Lung (tissue), 11 donors: ENCODE measurements at regions not wholly inside any gene's neighbourhood (a gene's known extent, or its start where the extent isn't known, plus 50 kb on each side); places are given as distances from the start of the nearest gene placed in this dataset.

ENCODE experiments used
- ATAC-seq: fragments of 200-7000 bp; cut with Tn5 transposase; one replicate; pipeline ENCODE4 v1.9.1; 2020; ENCODE audit warnings: moderate number of reproducible peaks; ENCODE audit not compliant: insufficient read depth, low FRiP score
- DNase-seq, 3 donors: peaks; one replicate each; pipeline ENCODE4 v3.0.0-alpha.2; 2013 to 2017
- H3K27ac ChIP-seq, 2 donors: one replicate each; pipeline ENCODE4 v1.5.1; 2013; ENCODE audit warnings: mild to moderate bottlenecking in 2 of 2, moderate library complexity in 2 of 2, control low read depth in 1 of 2, inconsistent platforms in 1 of 2, low read depth in 1 of 2, low read length in 1 of 2
- H3K27me3 ChIP-seq, 3 donors: one replicate each; pipeline ENCODE4 v1.5.1; 2013; ENCODE audit warnings: low read length in 2 of 3; ENCODE audit not compliant: control insufficient read depth in 3 of 3, insufficient read depth in 3 of 3
- H3K36me3 ChIP-seq, 4 donors: one replicate each; pipeline ENCODE4 v1.5.1; 2013; ENCODE audit warnings: low read length in 4 of 4, mild to moderate bottlenecking in 1 of 4, moderate library complexity in 1 of 4; ENCODE audit not compliant: control insufficient read depth in 4 of 4, insufficient read depth in 4 of 4
- H3K4me1 ChIP-seq, 5 donors: one replicate each; pipeline ENCODE4 v1.5.1; 2013; ENCODE audit warnings: low read length in 5 of 5, mild to moderate bottlenecking in 2 of 5, moderate library complexity in 1 of 5; ENCODE audit not compliant: control insufficient read depth in 5 of 5, insufficient read depth in 5 of 5
- H3K4me3 ChIP-seq: one replicate; pipeline ENCODE4 v1.5.1; 2013; ENCODE audit warnings: mild to moderate bottlenecking, control low read depth, moderate library complexity
- H3K9ac ChIP-seq, 2 donors: one replicate each; pipeline ENCODE4 v1.5.1; 2013; ENCODE audit warnings: low read length in 2 of 2, control low read depth in 1 of 2; ENCODE audit not compliant: insufficient read depth in 1 of 2
- H3K9me3 ChIP-seq, 4 donors: one replicate each; pipeline ENCODE4 v1.5.1; 2013; ENCODE audit warnings: low read length in 3 of 4, mild to moderate bottlenecking in 1 of 4, moderate library complexity in 1 of 4; ENCODE audit not compliant: control insufficient read depth in 4 of 4, insufficient read depth in 3 of 4
- WGBS, 2 donors: extraction: QIAGEN DNeasy Blood & Tissue Kit; methylation state at CpG; one replicate each; pipeline ENCODE4 v1.1.7; 2013; 5-methylcytosine and 5-hydroxymethylcytosine counted together
- TF ChIP-seq, protein P1 (sequence below): IDR thresholded peaks from 2 replicates; pipeline ENCODE4 v1.5.1; 2012; ENCODE audit warnings: mild to moderate bottlenecking; ENCODE audit errors: control extremely low read depth, extremely low read depth
- donor health status: control.
- donor health status: control.
- donor health status: Bipolar disorder and iron deficiency.
- donor health status: healthy.
- donor health status: DM: yes; HTN: yes; CAD: no.

DNA sequence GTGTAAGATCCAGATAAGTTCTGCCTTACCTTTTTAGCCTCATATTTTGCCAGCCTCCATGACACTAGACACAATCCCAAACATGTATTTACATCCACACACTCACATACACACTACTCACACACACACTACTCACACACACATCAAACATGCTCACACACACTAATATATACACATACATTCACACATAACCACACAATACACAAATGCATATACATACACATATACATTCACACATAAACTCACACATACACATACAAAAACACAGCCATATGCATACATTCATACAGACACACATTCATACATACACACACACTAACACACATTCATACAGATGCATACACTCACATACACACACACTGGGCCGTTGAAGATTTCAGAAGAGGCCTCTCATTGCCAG, 109.5 kb downstream of the MAIP1 start:
- WGBS, 2 donors = 55 to 69% methylated on average over 1 of the region's 1 CpG
- Histone ChIP-seq H3K36me3 (no peaks in the 10 kb centered on the region), H3K27me3 (no peaks in the 10 kb centered on the region), H3K4me3 (no peak overlapping the region), H3K9ac (no peak overlapping the region), H3K9me3 (no peaks in the 10 kb centered on the region), H3K27ac (no peak overlapping the region), H3K4me1 (peaks cover 0 to 7% (median 0%) of the 10 kb centered on the region in 5 donors)
- DNase-seq = no peak
- TF ChIP-seq, protein P1, sequence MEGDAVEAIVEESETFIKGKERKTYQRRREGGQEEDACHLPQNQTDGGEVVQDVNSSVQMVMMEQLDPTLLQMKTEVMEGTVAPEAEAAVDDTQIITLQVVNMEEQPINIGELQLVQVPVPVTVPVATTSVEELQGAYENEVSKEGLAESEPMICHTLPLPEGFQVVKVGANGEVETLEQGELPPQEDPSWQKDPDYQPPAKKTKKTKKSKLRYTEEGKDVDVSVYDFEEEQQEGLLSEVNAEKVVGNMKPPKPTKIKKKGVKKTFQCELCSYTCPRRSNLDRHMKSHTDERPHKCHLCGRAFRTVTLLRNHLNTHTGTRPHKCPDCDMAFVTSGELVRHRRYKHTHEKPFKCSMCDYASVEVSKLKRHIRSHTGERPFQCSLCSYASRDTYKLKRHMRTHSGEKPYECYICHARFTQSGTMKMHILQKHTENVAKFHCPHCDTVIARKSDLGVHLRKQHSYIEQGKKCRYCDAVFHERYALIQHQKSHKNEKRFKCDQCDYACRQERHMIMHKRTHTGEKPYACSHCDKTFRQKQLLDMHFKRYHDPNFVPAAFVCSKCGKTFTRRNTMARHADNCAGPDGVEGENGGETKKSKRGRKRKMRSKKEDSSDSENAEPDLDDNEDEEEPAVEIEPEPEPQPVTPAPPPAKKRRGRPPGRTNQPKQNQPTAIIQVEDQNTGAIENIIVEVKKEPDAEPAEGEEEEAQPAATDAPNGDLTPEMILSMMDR = no peak
- no peak for ATAC-seq

DNA sequence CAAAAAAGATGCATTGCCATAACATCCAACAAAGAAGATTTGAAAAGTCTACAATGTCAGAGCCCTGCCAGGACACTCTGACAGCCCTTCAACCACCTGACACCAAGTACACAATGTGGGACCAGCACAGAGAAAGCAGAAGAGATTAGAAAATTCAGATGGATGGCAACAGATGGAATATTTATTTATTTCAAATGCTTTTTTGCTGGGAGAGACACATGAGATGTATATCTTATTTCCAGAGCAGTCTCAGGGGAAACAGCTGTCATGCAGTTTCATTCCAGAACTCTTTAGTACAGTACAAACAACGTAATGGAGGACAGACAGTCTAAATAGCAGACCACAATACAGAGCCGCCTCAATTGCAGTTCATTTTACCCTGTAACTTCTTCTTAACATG, 110.1 kb downstream of the MAIP1 start:
- WGBS, 2 donors = 50 to 52% methylated on average over 2 of the region's 2 CpGs
- Histone ChIP-seq H3K27me3 (no peaks in the 10 kb centered on the region), H3K4me3 (no peak overlapping the region), H3K9me3 (peaks cover 0 to 1% (median 0%) of the 10 kb centered on the region in 4 donors), H3K36me3 (no peaks in the 10 kb centered on the region), H3K27ac (no peak overlapping the region), H3K4me1 (peaks cover 0 to 7% (median 0%) of the 10 kb centered on the region in 5 donors), H3K9ac (no peak overlapping the region)
- TF ChIP-seq, protein P1 = no peak
- ATAC-seq (no peak), DNase-seq (peak in 2 of 3 donors; percentile 51 to 73)

DNA sequence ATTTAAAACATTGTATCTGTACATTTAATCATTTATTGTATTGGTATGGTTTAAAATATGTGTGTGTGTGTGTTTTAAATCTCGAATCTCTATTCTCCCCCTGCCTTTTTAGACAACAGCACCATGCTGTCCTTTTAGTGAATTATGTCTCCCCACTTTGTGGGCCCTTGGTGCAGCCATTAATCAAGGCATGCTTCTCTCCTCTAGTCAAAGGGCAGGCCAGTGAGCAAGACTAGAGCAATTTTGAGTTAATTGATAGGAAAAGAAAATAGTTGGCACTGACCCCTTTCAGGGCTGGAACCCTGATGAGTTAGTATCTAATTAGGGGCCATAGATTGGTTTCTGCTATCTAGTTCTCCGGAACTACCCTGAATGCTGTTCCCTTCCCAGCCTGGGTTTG, 111.0 kb downstream of the MAIP1 start:
- H3K27ac ChIP-seq = no peak overlapping the region
- 74 to 82% methylated on average over 2 of the region's 2 CpGs for WGBS, 2 donors
- TF ChIP-seq, protein P1 = no peak
- H3K4me3 ChIP-seq = no peak overlapping the region
- peaks cover 0 to 2% (median 0%) of the 10 kb centered on the region in 4 donors for H3K9me3 ChIP-seq
- H3K9ac ChIP-seq = no peak overlapping the region
- H3K27me3 ChIP-seq = no peaks in the 10 kb centered on the region
- H3K4me1 ChIP-seq = peaks cover 0 to 7% (median 0%) of the 10 kb centered on the region in 5 donors
- DNase-seq = no peak
- H3K36me3 ChIP-seq = no peaks in the 10 kb centered on the region
- ATAC-seq = no peak

DNA sequence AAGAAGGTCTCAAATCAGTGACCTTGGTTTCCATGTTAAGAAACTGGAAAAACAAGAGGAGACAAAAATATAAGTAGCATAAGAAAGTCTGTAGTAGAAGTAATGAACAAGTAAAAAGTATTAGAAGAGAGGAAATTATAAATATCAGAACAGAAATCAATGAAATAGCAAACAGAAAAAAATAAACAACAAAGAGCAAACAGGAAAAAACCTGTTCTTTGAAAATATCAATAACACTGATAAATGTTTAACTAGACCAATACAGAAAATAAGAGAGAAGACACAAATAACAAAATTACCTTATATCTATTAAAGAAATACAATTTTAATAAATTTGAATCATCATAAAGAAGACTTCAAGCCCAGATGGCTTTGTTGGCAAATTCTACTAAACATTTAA, 113.3 kb downstream of the MAIP1 start:
- DNase-seq = no peak
- ATAC-seq = no peak

More for the DNA sequence above, 113.3 kb downstream of the MAIP1 start:
- no peaks in the 10 kb centered on the region for H3K36me3 ChIP-seq
- no peak overlapping the region for H3K27ac ChIP-seq
- no peak overlapping the region for H3K9ac ChIP-seq
- TF ChIP-seq, protein P1 = no peak
- H3K4me1 ChIP-seq = peaks cover 0 to 7% (median 0%) of the 10 kb centered on the region in 5 donors
- H3K4me3 ChIP-seq = no peak overlapping the region
- no peaks in the 10 kb centered on the region for H3K27me3 ChIP-seq
- H3K9me3 ChIP-seq = peaks cover 0 to 2% (median 0%) of the 10 kb centered on the region in 4 donors
